AG09319 (cell line): ENCODE measurements at regions not wholly inside any gene's neighbourhood (a gene's known extent, or its start where the extent isn't known, plus 50 kb on each side); places are given as distances from the start of the nearest gene placed in this dataset.

Source experiments
- DNase-seq: peaks from one replicate; pipeline ENCODE4 v3.0.0-alpha.2; 2010; ENCODE audit warnings: low read depth; ENCODE audit errors: extremely low read depth
- CTCF ChIP-seq: IDR thresholded peaks from 2 replicates; pipeline ENCODE4 v1.5.1; 2011; ENCODE audit warnings: low read depth, mild to moderate bottlenecking, inconsistent platforms, low read length, moderate library complexity

- DNase-seq: no peak
- TF ChIP-seq CTCF: no peak
Measured at GRCh38 chr11:15526032-15526431, 411.3 kb downstream of the INSC start.

DNA sequence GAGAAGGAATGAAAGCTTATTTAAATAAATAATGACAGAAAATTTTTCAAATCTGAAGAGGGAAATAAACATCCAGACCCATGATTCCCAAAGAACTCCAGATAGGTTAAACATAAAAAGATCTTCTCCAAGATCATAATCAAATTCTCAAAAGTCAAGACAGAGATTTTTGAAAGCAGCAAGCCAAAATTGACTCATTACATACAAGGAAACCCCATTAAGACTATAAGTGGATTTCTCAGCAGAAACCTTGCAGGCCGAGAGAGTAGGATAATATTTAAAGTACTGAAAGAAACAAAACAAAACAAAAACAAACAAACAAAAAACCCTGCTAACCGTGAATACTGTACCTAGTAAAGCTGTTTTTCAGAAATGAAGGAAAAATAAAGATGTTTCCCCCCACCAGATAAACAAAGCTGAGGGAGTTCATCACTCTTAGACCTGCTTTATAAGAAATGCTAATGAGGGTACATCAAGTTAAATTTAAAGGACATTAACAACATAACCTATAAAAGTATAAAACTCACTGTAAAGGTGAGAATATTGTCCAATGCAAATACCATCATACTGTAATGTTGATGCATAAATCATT, 412.2 kb downstream of the INSC start:
- DNase-seq: no peak

GRCh38 chr11:15532432-15532831, 417.7 kb downstream of the INSC start:
- no peak for TF ChIP-seq CTCF
- DNase-seq: no peak

More for the DNA sequence above, 412.2 kb downstream of the INSC start:
- no peak for TF ChIP-seq CTCF

DNA sequence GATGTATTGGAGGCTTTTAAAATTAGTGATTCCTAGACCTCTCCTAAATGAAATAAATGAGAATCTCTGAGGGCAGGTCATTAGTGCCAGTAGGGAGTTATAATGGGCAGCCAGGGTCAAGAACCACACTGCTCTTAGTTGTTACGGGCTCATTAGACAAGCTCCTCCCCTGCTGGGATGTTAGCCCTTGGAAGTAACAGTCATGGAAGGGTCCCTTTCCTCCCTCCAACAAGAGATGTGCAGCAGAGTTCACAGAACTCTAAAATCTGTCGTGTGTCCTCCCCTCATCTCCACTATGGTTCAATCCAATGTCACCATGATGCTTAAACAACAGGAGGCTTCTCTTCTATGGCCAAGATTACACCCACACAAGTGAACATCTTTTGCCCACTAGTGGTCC, 419.5 kb downstream of the INSC start:
- no peak for DNase-seq

DNA sequence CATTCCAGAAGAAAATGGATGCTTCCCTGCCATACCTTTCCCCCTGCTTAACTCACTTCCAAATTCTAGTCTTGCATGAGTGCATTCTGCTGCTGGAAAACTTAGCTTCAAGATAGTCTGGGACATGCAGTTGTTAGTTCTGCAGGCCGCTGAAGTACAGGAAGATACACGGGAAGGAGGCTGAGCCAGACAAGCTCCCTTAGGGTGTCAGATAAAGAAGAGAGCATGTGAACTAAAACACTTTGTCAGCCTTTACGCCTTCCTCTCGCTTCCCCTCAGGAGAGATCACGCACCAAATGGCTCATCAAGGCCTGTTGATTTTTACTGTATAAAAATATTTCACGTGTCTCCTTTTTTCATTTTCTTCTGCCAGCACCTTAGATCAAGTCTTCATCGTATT, 420.7 kb downstream of the INSC start:
- TF ChIP-seq CTCF: no peak

More for the DNA sequence above, 419.5 kb downstream of the INSC start:
- no peak for TF ChIP-seq CTCF

GRCh38 chr11:15536438-15536837, 421.7 kb downstream of the INSC start:
- DNase-seq: no peak
- TF ChIP-seq CTCF: no peak

More for the DNA sequence above, 420.7 kb downstream of the INSC start:
- DNase-seq: no peak

GRCh38 chr11:15539645-15540044, 424.9 kb downstream of the INSC start:
- no peak for DNase-seq
- TF ChIP-seq CTCF: no peak
